GM19043 (cell line): ENCODE measurements at regions not wholly inside any gene's neighbourhood (a gene's known extent, or its start where the extent isn't known, plus 50 kb on each side); places are given as distances from the start of the nearest gene placed in this dataset.
A peak's percentile ranks its signal among the peaks of the same experiment; 100 is the strongest.

Source experiments
- ATAC-seq: cut with Tn5 transposase; IDR thresholded peaks from one replicate; pipeline ENCODE4 v1.9.1; 2021; ENCODE audit warnings: low read depth; ENCODE audit not compliant: unreplicated experiment

GRCh38 chr6:87820343-87820984 is 118.4 kb upstream of the AKIRIN2 start:
- ATAC-seq: no peak

- ATAC-seq: no peak
These were observed 115.2 kb upstream of the AKIRIN2 start for GRCh38 chr6:87817183-87817582.

- no peak for ATAC-seq
These were observed 113.4 kb upstream of the AKIRIN2 start for GRCh38 chr6:87815449-87815848.

GRCh38 chr6:87808005-87808757 is 106.1 kb upstream of the AKIRIN2 start:
- ATAC-seq: no peak

- peak; percentile 82 for ATAC-seq
These were observed 105.4 kb upstream of the AKIRIN2 start for GRCh38 chr6:87807475-87807874.

GRCh38 chr6:87806635-87807034 is 104.6 kb upstream of the AKIRIN2 start:
- no peak for ATAC-seq

- ATAC-seq: no peak
These were observed 104.1 kb upstream of the AKIRIN2 start for GRCh38 chr6:87806099-87806498.

GRCh38 chr6:87803791-87804190 is 101.8 kb upstream of the AKIRIN2 start:
- ATAC-seq: no peak

GRCh38 chr6:87799651-87800050 is 97.6 kb upstream of the AKIRIN2 start:
- ATAC-seq: no peak

- peak; percentile 29 for ATAC-seq
These were observed 96.6 kb upstream of the AKIRIN2 start for GRCh38 chr6:87798393-87799278.

- no peak for ATAC-seq
These were observed 93.2 kb upstream of the AKIRIN2 start for GRCh38 chr6:87794922-87795885.

- ATAC-seq: no peak
These were observed 91.3 kb upstream of the AKIRIN2 start for GRCh38 chr6:87793315-87793714.

- no peak for ATAC-seq
These were observed 89.9 kb upstream of the AKIRIN2 start for GRCh38 chr6:87791982-87792381.

- no peak for ATAC-seq
These were observed 89.5 kb upstream of the AKIRIN2 start for GRCh38 chr6:87791485-87791884.

- no peak for ATAC-seq
These were observed 89.0 kb upstream of the AKIRIN2 start for GRCh38 chr6:87791029-87791428.

GRCh38 chr6:87789900-87790290 is 87.9 kb upstream of the AKIRIN2 start:
- ATAC-seq: no peak

- no peak for ATAC-seq
These were observed 87.3 kb upstream of the AKIRIN2 start for GRCh38 chr6:87789198-87789899.

- no peak for ATAC-seq
These were observed 86.1 kb upstream of the AKIRIN2 start for GRCh38 chr6:87788141-87788540.

GRCh38 chr6:87785229-87785862 is 83.3 kb upstream of the AKIRIN2 start:
- no peak for ATAC-seq
